Kidney epithelial cell (primary cell): ENCODE measurements at regions not wholly inside any gene's neighbourhood (a gene's known extent, or its start where the extent isn't known, plus 50 kb on each side); places are given as distances from the start of the nearest gene placed in this dataset.

Experiments
- DNase-seq: peaks from one replicate; pipeline ENCODE4 v3.0.0-alpha.2; 2010; ENCODE audit warnings: low read depth
- H3K27me3 ChIP-seq: 2 replicates; pipeline ENCODE4 v1.6.0; 2011; ENCODE audit warnings: low read length; ENCODE audit not compliant: control insufficient read depth, insufficient read depth
- H3K36me3 ChIP-seq: 2 replicates; pipeline ENCODE4 v1.5.1; 2011; ENCODE audit warnings: low read length; ENCODE audit not compliant: control insufficient read depth, insufficient read depth
- H3K4me3 ChIP-seq: 2 replicates; pipeline ENCODE4 v1.5.1; 2011; ENCODE audit warnings: low read depth, mild to moderate bottlenecking, control low read depth, low read length
- TF ChIP-seq, protein P1 (sequence below): IDR thresholded peaks from 2 replicates; pipeline ENCODE4 v1.5.1; 2011; ENCODE audit warnings: mild to moderate bottlenecking, moderate library complexity, low read length, control low read depth, inconsistent platforms; ENCODE audit not compliant: insufficient read depth, poor library complexity, severe bottlenecking

DNA sequence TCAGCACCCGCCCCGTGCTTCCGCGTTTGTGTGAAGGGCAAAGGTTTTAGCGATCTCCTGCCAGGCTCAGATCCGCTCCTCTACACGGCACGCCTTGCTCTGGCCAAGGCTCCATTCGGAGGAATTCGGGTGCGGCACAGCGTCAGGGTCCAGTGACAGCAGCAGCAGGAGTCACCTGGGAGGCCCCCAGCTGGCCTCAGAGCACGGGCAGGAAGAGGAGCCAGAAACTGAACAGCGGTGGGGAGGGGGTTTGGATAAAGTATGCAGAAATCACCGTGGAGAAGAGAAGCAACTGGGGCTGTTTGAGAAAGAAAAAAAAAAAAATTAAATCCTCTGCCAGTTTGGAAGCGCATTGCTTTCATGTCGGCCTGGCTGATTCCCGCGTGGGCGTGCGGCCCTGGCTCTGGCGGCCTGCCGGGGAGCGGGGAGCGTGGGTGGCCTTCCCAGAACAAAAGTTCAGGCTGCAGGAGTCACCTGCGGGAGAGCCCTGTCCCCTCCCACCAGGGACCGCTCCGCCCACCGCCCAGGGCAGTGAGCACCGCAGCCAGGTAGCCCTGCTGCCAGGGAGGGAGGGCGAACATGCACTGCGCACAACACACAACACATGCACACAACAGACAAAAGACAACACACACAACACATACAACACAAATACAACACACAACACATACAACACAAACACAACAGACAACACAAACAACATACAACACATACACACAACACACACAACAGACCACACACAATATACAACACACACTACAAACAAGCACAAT, 107.6 kb downstream of the ETS2 start:
- Histone ChIP-seq H3K4me3 (no peak overlapping the region), H3K27me3 (peaks cover 3% of the 10 kb centered on the region), H3K36me3 (no peaks in the 10 kb centered on the region)
- TF ChIP-seq, protein P1, sequence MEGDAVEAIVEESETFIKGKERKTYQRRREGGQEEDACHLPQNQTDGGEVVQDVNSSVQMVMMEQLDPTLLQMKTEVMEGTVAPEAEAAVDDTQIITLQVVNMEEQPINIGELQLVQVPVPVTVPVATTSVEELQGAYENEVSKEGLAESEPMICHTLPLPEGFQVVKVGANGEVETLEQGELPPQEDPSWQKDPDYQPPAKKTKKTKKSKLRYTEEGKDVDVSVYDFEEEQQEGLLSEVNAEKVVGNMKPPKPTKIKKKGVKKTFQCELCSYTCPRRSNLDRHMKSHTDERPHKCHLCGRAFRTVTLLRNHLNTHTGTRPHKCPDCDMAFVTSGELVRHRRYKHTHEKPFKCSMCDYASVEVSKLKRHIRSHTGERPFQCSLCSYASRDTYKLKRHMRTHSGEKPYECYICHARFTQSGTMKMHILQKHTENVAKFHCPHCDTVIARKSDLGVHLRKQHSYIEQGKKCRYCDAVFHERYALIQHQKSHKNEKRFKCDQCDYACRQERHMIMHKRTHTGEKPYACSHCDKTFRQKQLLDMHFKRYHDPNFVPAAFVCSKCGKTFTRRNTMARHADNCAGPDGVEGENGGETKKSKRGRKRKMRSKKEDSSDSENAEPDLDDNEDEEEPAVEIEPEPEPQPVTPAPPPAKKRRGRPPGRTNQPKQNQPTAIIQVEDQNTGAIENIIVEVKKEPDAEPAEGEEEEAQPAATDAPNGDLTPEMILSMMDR = no peak
- DNase-seq = no peak

DNA sequence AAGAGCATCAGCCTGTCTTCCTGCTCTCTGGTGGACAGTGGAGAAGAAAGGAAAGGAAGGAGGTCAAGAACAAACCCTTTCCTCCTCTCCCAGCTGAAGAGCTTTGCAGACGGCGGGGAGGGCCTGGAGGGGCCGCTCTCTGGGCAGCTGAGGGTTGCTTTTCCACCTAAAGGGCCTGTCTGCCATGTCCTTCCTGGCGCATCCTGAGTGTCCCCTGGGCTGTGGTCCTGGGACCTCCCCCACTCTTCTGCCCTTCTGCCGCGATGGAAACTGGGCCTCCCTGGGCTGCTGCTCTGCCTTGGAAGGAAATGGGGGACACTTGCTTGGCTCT, 107.0 kb downstream of the ETS2 start:
- H3K36me3 ChIP-seq = no peaks in the 10 kb centered on the region
- peaks cover 3% of the 10 kb centered on the region for H3K27me3 ChIP-seq
- TF ChIP-seq, protein P1 = no peak
- DNase-seq = no peak
- no peak overlapping the region for H3K4me3 ChIP-seq

DNA sequence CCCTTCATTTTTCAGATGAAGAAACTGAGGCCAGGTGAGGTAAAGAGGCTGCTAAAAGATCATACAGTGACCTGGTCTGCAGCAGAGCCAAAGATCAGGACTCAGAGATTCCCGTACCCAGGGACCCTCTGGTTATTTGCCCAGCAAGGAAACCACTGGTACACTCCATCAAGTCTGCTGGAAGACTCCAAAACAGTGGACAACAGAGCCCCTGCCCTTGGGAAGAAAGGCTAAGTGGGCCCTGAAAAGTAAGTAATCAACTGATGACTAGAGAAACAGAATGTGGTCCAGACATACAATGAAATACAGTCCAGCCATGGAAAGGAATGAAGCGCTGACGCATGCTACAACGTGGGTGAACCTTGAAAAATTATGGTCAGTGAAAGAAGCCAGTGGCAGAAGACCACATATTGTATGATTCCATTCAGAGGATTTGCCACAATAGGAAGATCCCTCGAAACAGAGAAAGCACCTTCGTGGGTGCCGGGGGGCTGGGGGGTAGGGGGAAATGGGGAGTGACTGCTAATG, 106.4 kb downstream of the ETS2 start:
- TF ChIP-seq, protein P1 = no peak
- H3K36me3 ChIP-seq = no peaks in the 10 kb centered on the region
- DNase-seq = no peak
- H3K4me3 ChIP-seq = no peak overlapping the region
- H3K27me3 ChIP-seq = peaks cover 3% of the 10 kb centered on the region

DNA sequence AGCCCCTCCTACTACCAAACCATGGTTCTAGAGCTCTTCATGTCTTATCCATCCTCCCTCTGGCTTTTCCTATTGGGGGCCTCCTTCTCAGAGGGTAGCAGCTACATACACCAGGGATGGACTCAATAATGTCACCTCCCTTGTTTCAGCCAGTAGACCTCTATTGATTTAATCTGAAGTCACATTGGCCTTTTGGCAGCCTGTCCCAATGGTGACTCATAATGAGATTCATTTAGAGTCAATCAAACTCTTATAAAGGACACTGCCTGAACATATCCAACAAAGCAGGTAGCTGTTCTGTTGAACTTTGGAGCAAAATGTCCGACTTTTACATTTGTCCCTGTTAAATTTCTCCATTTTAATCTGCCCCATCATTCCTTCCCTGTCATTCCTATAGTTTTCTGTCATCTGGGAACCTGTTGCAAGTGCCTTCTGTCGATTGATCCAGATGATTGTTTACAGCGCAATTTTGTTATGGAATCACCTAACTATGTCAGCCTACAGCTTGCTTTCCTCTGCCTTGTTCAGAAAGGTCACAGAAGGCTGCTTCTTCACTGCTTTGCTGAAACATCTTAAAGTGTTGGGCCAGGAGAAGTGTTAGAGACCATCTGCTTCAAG, 105.9 kb downstream of the ETS2 start:
- TF ChIP-seq, protein P1 = no peak
- Histone ChIP-seq H3K27me3 (peaks cover 3% of the 10 kb centered on the region), H3K36me3 (no peaks in the 10 kb centered on the region), H3K4me3 (no peak overlapping the region)
- no peak for DNase-seq

DNA sequence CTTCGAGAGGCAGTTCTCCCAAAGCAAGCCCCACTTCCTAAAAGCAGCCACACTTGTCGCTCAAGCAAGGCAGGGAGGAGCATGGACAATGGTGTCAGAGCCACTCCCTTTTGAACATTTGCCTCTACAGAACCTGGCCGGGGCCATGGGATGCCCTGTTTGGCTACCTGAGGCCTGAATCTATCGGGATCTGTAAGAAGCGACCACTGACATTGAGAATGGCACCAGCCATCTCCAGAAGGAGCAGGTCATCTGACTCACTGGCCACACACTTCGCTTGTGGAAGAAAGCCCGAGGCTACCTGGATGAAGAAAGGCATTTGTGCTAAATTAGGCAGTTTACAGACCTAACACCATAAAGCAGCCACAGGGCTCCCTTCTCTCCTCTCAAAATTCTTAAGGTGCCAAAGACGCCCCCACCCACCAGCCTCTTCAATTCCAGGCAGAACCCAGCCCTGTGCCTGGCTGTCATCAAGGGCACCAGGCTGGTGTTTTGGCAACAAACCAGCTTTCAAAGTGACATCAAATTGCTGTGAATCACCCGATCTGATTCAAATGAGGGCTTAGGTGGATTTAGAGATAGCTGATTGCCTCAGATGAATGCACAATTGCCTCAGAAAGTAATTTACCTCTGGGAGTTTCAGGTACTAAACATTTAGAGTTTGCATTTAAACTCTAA, 104.8 kb downstream of the ETS2 start:
- peaks cover 3% of the 10 kb centered on the region for H3K27me3 ChIP-seq
- no peak for DNase-seq
- H3K36me3 ChIP-seq = no peaks in the 10 kb centered on the region
- TF ChIP-seq, protein P1 = no peak
- H3K4me3 ChIP-seq = no peak overlapping the region
